CD4-positive, alpha-beta memory T cell (primary cell): ENCODE measurements at regions not wholly inside any gene's neighbourhood (a gene's known extent, or its start where the extent isn't known, plus 50 kb on each side); places are given as distances from the start of the nearest gene placed in this dataset.

Source experiments
- CTCF ChIA-PET: fragments of 350-600 bp; sonication (Branson Sonifier 250); formaldehyde crosslinking; loops from one replicate; lab custom pipeline; 2021; ENCODE audit warnings: inconsistent platforms; ENCODE audit not compliant: partially characterized antibody; lab: Charles Lee
- POLR2A ChIA-PET: fragments of 350-600 bp; sonication (Branson Sonifier 250); formaldehyde crosslinking; loops from one replicate; lab custom pipeline; 2021; ENCODE audit not compliant: partially characterized antibody; lab: Charles Lee
- DNase-seq, 5 donors: peaks; one replicate each; pipeline versions ENCODE4 v3.0.0 to v3.0.0-alpha.2; 2020 to 2022; ENCODE audit warnings: mixed read lengths in 1 of 5
- H3K27ac ChIP-seq: one replicate; pipeline ENCODE4 v1.7.0; 2013; ENCODE audit warnings: low read depth, low read length
- H3K27me3 ChIP-seq: 2 replicates; pipeline ENCODE4 v1.7.0; 2013; ENCODE audit warnings: mild to moderate bottlenecking, low read length, moderate library complexity; ENCODE audit not compliant: insufficient read depth
- H3K36me3 ChIP-seq: 2 replicates; pipeline ENCODE4 v1.7.0; 2013; ENCODE audit warnings: mild to moderate bottlenecking, low read length, moderate library complexity; ENCODE audit not compliant: insufficient read depth
- H3K4me1 ChIP-seq: 2 replicates; pipeline ENCODE4 v1.7.0; 2013; ENCODE audit warnings: mild to moderate bottlenecking, low read length, moderate library complexity; ENCODE audit not compliant: insufficient read depth
- H3K4me3 ChIP-seq, 2 donors: one replicate each; pipeline ENCODE4 v1.7.0; 2013; ENCODE audit warnings: low read length in 2 of 2, mild to moderate bottlenecking in 1 of 2
- H3K9me3 ChIP-seq, 2 donors: one replicate each; pipeline ENCODE4 v1.7.0; 2013; ENCODE audit warnings: low read length in 2 of 2, control low read depth in 1 of 2; ENCODE audit not compliant: control insufficient read depth in 1 of 2
- H3K27ac Mint-ChIP-seq, 7 donors: one replicate each; pipeline ENCODE4 v1.8.0; 2020 to 2021; ENCODE audit warnings: mixed read lengths in 7 of 7, mild to moderate bottlenecking in 6 of 7, inconsistent platforms in 3 of 7, moderate library complexity in 3 of 7
- H3K27me3 Mint-ChIP-seq, 2 donors: one replicate each; pipeline ENCODE4 v1.8.0; 2020 to 2021; ENCODE audit warnings: mixed read lengths in 2 of 2
- H3K36me3 Mint-ChIP-seq, 2 donors: one replicate each; pipeline ENCODE4 v1.8.0; 2020 to 2021; ENCODE audit warnings: mixed read lengths in 2 of 2, inconsistent platforms in 1 of 2, mild to moderate bottlenecking in 1 of 2
- H3K4me1 Mint-ChIP-seq, 4 donors: one replicate each; pipeline ENCODE4 v1.8.0; 2020 to 2021; ENCODE audit warnings: mixed read lengths in 4 of 4, mild to moderate bottlenecking in 1 of 4
- H3K4me3 Mint-ChIP-seq, 8 donors: one replicate each; pipeline ENCODE4 v1.8.0; 2020 to 2021; ENCODE audit warnings: mixed read lengths in 8 of 8, mild to moderate bottlenecking in 7 of 8, moderate library complexity in 6 of 8, inconsistent platforms in 3 of 8
- H3K9me3 Mint-ChIP-seq, 8 donors: one replicate each; pipeline ENCODE4 v1.8.0; 2020 to 2021; ENCODE audit warnings: mixed read lengths in 8 of 8, mild to moderate bottlenecking in 5 of 8, inconsistent platforms in 3 of 8, moderate library complexity in 1 of 8
- intact Hi-C: fragments of 100-400 bp; cut with micrococcal nuclease; formaldehyde crosslinking; loops from one replicate; pipeline ENCODE4 v1.15.1; 2023

GRCh38 chr12:115880238-115880637 lies 397.3 kb downstream of the MED13L start:
- Mint-ChIP-seq H3K4me1 (no peaks in the 10 kb centered on the region), H3K27ac (no peak overlapping the region), H3K4me3 (no peak overlapping the region), H3K27me3 (peaks cover 4 to 7% of the 10 kb centered on the region in 2 donors), H3K9me3 (peaks cover 0 to 3% (median 0%) of the 10 kb centered on the region in 8 donors), H3K36me3 (no peaks in the 10 kb centered on the region)
- intact Hi-C loops = no loop called here
- no peak overlapping the region for H3K27ac ChIP-seq
- H3K4me3 ChIP-seq = no peak overlapping the region
- H3K36me3 ChIP-seq = no peaks in the 10 kb centered on the region
- H3K27me3 ChIP-seq = no peaks in the 10 kb centered on the region
- H3K4me1 ChIP-seq = no peaks in the 10 kb centered on the region
- no peaks in the 10 kb centered on the region for H3K9me3 ChIP-seq
- POLR2A ChIA-PET = no interaction called here
- CTCF ChIA-PET = no interaction called here
- DNase-seq = no peak

- CTCF ChIA-PET = no interaction called here
Measured at GRCh38 chr12:115879354-115879753, 398.1 kb downstream of the MED13L start.

GRCh38 chr12:115873451-115874082 lies 403.9 kb downstream of the MED13L start:
- H3K4me3 Mint-ChIP-seq = no peak overlapping the region
- Histone ChIP-seq H3K36me3 (no peaks in the 10 kb centered on the region), H3K9me3 (no peaks in the 10 kb centered on the region), H3K27me3 (no peaks in the 10 kb centered on the region), H3K27ac (no peak overlapping the region), H3K4me3 (no peak overlapping the region), H3K4me1 (no peaks in the 10 kb centered on the region)
- ChIA-PET CTCF (no interaction called here), POLR2A (no interaction called here)
- DNase-seq = no peak
- peaks cover 0 to 8% (median 2%) of the 10 kb centered on the region in 8 donors for H3K9me3 Mint-ChIP-seq
- H3K27ac Mint-ChIP-seq = no peak overlapping the region
- H3K27me3 Mint-ChIP-seq = peaks cover 15 to 21% of the 10 kb centered on the region in 2 donors
- no peaks in the 10 kb centered on the region for H3K4me1 Mint-ChIP-seq
- no peaks in the 10 kb centered on the region for H3K36me3 Mint-ChIP-seq
- intact Hi-C loops = no loop called here

More at GRCh38 chr12:115879354-115879753, 398.1 kb downstream of the MED13L start:
- Histone ChIP-seq H3K27me3 (no peaks in the 10 kb centered on the region), H3K27ac (no peak overlapping the region), H3K4me1 (no peaks in the 10 kb centered on the region), H3K4me3 (no peak overlapping the region), H3K9me3 (no peaks in the 10 kb centered on the region), H3K36me3 (no peaks in the 10 kb centered on the region)
- Mint-ChIP-seq H3K4me3 (no peak overlapping the region), H3K27ac (no peak overlapping the region), H3K9me3 (peaks cover 0 to 8% (median 2%) of the 10 kb centered on the region in 8 donors), H3K4me1 (no peaks in the 10 kb centered on the region), H3K36me3 (no peaks in the 10 kb centered on the region), H3K27me3 (peaks cover 4 to 10% of the 10 kb centered on the region in 2 donors)
- POLR2A ChIA-PET = no interaction called here
- intact Hi-C loops = no loop called here
- DNase-seq = no peak

GRCh38 chr12:115872919-115873357 lies 404.6 kb downstream of the MED13L start:
- no peak for DNase-seq
- CTCF ChIA-PET = no interaction called here
- intact Hi-C loops = no loop called here
- peaks cover 15 to 21% of the 10 kb centered on the region in 2 donors for H3K27me3 Mint-ChIP-seq
- Histone ChIP-seq H3K4me1 (no peaks in the 10 kb centered on the region), H3K27ac (no peak overlapping the region), H3K27me3 (no peaks in the 10 kb centered on the region), H3K9me3 (no peaks in the 10 kb centered on the region), H3K4me3 (no peak overlapping the region), H3K36me3 (no peaks in the 10 kb centered on the region)
- H3K4me3 Mint-ChIP-seq = no peak overlapping the region
- peaks cover 0 to 8% (median 2%) of the 10 kb centered on the region in 8 donors for H3K9me3 Mint-ChIP-seq
- POLR2A ChIA-PET = no interaction called here
- H3K36me3 Mint-ChIP-seq = no peaks in the 10 kb centered on the region
- no peak overlapping the region for H3K27ac Mint-ChIP-seq
- H3K4me1 Mint-ChIP-seq = no peaks in the 10 kb centered on the region

- CTCF ChIA-PET = no interaction called here
- no peak for DNase-seq
- no peak overlapping the region for H3K27ac Mint-ChIP-seq
- no peaks in the 10 kb centered on the region for H3K4me1 Mint-ChIP-seq
- intact Hi-C loops = no loop called here
- H3K4me3 Mint-ChIP-seq = no peak overlapping the region
- H3K36me3 ChIP-seq = no peaks in the 10 kb centered on the region
- peaks cover 16 to 21% of the 10 kb centered on the region in 2 donors for H3K27me3 Mint-ChIP-seq
- H3K36me3 Mint-ChIP-seq = no peaks in the 10 kb centered on the region
- H3K4me3 ChIP-seq = no peak overlapping the region
- peaks cover 0 to 8% (median 2%) of the 10 kb centered on the region in 8 donors for H3K9me3 Mint-ChIP-seq
- H3K27me3 ChIP-seq = no peaks in the 10 kb centered on the region
- POLR2A ChIA-PET = no interaction called here
- no peaks in the 10 kb centered on the region for H3K9me3 ChIP-seq
- H3K27ac ChIP-seq = no peak overlapping the region
- H3K4me1 ChIP-seq = no peaks in the 10 kb centered on the region
Measured at GRCh38 chr12:115872212-115872611, 405.3 kb downstream of the MED13L start.

GRCh38 chr12:115871714-115872113 lies 405.8 kb downstream of the MED13L start:
- H3K27me3 Mint-ChIP-seq = peaks cover 17 to 21% of the 10 kb centered on the region in 2 donors
- POLR2A ChIA-PET = no interaction called here

GRCh38 chr12:115870510-115870909 lies 407.0 kb downstream of the MED13L start:
- POLR2A ChIA-PET = no interaction called here
- Mint-ChIP-seq H3K27me3 (peaks cover 17 to 20% of the 10 kb centered on the region in 2 donors), H3K4me3 (no peak overlapping the region)

More at GRCh38 chr12:115871714-115872113, 405.8 kb downstream of the MED13L start:
- no peaks in the 10 kb centered on the region for H3K9me3 ChIP-seq
- H3K36me3 ChIP-seq = no peaks in the 10 kb centered on the region
- no peaks in the 10 kb centered on the region for H3K36me3 Mint-ChIP-seq
- DNase-seq = no peak
- peaks cover 0 to 8% (median under 1%) of the 10 kb centered on the region in 8 donors for H3K9me3 Mint-ChIP-seq
- H3K27me3 ChIP-seq = no peaks in the 10 kb centered on the region
- CTCF ChIA-PET = no interaction called here
- H3K27ac ChIP-seq = no peak overlapping the region
- no peaks in the 10 kb centered on the region for H3K4me1 ChIP-seq
- no peak overlapping the region for H3K4me3 ChIP-seq
- intact Hi-C loops = no loop called here
- H3K4me3 Mint-ChIP-seq = no peak overlapping the region
- no peak overlapping the region for H3K27ac Mint-ChIP-seq
- no peaks in the 10 kb centered on the region for H3K4me1 Mint-ChIP-seq

More at GRCh38 chr12:115870510-115870909, 407.0 kb downstream of the MED13L start:
- no peak for DNase-seq
- peaks cover 0 to 8% (median 2%) of the 10 kb centered on the region in 8 donors for H3K9me3 Mint-ChIP-seq
- CTCF ChIA-PET = no interaction called here
- Histone ChIP-seq H3K4me1 (no peaks in the 10 kb centered on the region), H3K27me3 (no peaks in the 10 kb centered on the region), H3K9me3 (no peaks in the 10 kb centered on the region), H3K27ac (no peak overlapping the region), H3K4me3 (no peak overlapping the region), H3K36me3 (no peaks in the 10 kb centered on the region)
- intact Hi-C loops = no loop called here
- no peaks in the 10 kb centered on the region for H3K36me3 Mint-ChIP-seq
- no peak overlapping the region for H3K27ac Mint-ChIP-seq
- no peaks in the 10 kb centered on the region for H3K4me1 Mint-ChIP-seq
